Peyer's patch (tissue), 4 donors: ENCODE measurements at regions not wholly inside any gene's neighbourhood (a gene's known extent, or its start where the extent isn't known, plus 50 kb on each side); places are given as distances from the start of the nearest gene placed in this dataset.

ENCODE experiments used
- POLR2A ChIP-seq, 2 donors: fragments of 450-650 bp; IDR thresholded peaks; one replicate each; pipeline ENCODE4 v1.5.1; 2017; ENCODE audit warnings: antibody characterized with exemption in 2 of 2, mild to moderate bottlenecking in 2 of 2, moderate library complexity in 2 of 2
- TF ChIP-seq, protein P1 (sequence below), 6 experiments: fragments of 450-650 bp in 4 of 6; fragments of 200-600 bp in 2 of 6; sonication (generic) in 1 of 6; IDR thresholded peaks; one replicate each; pipeline ENCODE4 v1.5.1; 2017 to 2019; ENCODE audit warnings: antibody characterized with exemption in 6 of 6, mild to moderate bottlenecking in 3 of 6, moderate library complexity in 1 of 6

DNA sequence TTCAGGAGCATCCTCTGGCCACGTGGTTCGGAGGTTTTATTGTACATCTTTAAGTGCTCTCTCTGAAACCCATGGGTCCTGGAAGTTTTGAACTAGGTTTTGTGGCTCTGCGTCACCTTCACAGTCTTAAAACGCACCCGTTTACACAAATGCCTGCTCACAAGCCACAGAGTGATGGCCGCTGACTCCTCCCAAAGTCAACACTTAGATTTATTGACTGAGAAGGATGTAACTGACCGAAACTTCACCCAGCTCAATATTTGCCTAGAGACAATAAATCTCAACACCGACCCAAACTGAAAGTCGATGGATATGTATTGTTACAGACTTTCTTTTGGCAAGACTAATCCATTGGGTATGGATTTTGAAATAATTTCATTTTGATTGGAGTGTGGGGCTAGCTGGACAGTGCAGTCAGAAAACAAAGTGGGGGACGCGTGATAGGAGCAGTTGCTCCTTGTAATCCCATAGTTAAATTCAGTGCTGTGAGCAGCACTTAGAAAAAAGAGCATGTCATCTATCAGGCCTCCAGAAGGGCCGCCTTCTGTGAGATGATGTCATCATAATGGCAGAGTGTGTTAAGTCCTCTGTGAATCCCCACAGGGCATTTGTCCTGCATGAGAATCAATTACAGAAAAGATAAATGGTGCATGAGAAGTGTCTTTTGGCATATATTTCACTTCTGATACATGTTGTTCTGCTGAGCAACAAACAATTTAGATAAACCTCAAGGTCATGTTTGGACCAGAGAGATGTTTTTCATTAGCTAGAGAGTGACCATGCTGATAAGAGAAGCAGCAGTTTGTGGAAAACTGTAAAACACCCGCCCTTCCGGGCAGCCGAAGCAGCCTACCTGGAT is 183.7 kb downstream of the INO80D start:
- TF ChIP-seq POLR2A (IDR thresholded peaks at IDR 0.05), result no peak
- TF ChIP-seq, protein P1, sequence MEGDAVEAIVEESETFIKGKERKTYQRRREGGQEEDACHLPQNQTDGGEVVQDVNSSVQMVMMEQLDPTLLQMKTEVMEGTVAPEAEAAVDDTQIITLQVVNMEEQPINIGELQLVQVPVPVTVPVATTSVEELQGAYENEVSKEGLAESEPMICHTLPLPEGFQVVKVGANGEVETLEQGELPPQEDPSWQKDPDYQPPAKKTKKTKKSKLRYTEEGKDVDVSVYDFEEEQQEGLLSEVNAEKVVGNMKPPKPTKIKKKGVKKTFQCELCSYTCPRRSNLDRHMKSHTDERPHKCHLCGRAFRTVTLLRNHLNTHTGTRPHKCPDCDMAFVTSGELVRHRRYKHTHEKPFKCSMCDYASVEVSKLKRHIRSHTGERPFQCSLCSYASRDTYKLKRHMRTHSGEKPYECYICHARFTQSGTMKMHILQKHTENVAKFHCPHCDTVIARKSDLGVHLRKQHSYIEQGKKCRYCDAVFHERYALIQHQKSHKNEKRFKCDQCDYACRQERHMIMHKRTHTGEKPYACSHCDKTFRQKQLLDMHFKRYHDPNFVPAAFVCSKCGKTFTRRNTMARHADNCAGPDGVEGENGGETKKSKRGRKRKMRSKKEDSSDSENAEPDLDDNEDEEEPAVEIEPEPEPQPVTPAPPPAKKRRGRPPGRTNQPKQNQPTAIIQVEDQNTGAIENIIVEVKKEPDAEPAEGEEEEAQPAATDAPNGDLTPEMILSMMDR (IDR thresholded peaks at IDR 0.05), result no peak
